NCI-H1694 treated with DMSO at 0.1 percent for 48 hours (cell line): ENCODE measurements at regions not wholly inside any gene's neighbourhood (a gene's known extent, or its start where the extent isn't known, plus 50 kb on each side); places are given as distances from the start of the nearest gene placed in this dataset.
A peak's percentile ranks its signal among the peaks of the same experiment; 100 is the strongest.
"Not testable (repeated sequence)": the region's sequence is repeated elsewhere in the genome, so short reads cannot be mapped to it uniquely, and the experiment has no call there.

ENCODE experiments used
- DNase-seq: peaks from one replicate; lab custom pipeline; 2025; lab: John Stamatoyannopoulos, UW

DNA sequence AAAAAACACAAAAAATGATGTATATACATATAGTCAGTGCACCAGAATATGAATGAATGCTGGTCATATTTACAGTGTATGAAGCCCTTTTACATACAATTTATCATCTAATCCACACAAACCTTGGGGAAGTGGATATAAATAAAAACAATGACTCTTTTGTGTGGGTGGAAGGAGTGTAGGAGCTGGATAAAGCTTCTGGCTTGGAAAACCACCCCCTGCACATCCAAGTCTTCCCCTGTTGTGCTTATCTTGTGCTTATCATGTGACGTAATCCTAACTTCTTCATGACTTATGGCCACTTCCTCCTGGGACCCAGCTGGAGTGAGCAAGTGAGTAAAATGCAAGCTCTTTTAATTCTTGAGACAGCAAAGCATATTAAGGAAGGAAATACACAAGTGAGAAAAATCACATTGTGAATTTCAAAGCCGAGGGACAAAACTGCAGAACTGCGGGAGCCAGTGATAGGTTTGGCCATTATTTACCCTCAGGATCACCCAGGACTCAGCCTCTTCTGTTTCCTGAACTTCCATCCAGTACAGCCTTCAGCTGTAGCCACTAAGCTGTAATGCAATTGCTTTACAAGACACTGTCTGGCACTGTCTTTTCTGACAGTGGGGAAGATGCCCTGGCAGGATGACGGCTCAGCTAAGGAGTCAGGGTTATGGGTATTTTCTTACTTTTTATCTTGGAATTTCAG lies 104.0 kb upstream of the PPM1J start:
- no peak for DNase-seq

- no peak for DNase-seq
These were observed 102.6 kb upstream of the PPM1J start for GRCh38 chr1:112817555-112818373.

DNA sequence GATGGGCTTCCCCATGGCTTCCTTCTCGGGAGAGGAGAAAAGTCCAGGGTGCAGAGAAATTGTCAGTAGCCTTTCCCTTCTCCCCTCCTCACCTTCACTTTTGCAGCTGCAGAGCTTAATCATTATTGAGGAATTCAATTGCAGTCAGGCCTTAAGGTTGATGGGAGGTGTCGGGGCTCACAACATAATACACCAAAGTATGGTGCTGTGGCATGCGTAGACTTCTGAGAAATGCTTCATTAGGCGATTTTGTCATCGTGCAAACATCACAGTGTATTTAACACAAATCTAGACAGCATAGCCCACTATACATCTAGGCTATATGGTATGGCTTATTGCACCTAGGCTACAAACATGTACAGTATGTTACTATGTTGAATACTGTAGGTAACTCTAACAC lies 100.2 kb upstream of the PPM1J start:
- DNase-seq, result no peak

DNA sequence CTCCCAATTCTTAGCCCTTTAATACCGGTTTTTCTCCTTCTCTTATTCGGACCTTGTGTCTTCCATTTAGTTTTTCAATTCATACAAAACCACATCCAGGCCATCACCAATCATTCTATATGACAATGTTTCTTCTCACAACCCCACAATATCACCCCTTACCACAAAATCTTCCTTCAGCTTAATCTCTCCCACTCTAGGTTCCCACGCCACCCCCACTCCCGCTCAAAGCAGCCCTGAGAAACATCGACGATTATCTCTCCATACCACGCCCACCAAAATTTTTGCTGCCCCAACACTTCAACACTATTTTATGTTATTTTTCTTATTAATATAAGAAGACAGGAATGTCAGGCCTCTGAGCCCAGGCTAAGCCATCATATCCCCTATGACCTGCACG lies 99.5 kb upstream of the PPM1J start:
- not testable (repeated sequence) for DNase-seq

DNA sequence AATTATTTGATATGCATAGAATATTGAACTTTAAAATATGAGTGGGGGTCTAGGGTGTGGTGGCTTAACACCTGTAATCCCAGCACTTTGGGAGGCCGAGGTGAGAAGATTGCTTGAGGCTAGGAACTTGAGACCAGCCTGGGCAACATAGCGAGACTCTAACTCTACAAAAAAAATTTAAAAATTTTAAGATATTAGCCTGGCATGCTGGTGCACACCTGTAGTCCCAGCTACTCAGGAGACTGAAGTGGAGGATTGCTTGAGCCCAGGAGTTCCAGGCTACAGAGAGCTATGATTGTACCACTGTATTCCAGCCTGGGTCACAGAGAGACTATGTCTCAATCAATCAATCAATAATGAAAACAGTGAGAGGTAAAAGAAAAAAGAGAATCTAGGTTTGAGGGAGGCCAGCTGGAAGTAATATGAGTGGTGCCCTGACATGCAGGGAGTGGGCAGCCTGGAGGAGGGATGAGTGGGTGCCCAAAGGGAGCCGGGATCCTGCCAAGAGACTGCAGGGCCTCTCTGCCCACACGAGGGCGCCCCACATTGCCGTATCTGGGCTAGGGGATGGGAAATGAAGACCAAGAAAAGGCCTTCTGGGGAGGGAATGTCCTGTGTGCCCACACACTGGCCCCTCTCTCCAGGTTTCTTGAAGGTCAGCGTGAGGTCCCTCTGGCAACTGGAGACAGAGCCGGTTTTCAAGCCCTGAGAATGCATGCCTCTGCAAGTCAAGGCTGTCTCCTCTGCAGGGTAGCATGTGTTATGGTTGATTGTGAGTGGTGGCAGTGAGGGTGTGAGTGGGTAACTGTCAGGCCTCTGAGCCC lies 93.9 kb upstream of the PPM1J start:
- peak; percentile 24 for DNase-seq

DNA sequence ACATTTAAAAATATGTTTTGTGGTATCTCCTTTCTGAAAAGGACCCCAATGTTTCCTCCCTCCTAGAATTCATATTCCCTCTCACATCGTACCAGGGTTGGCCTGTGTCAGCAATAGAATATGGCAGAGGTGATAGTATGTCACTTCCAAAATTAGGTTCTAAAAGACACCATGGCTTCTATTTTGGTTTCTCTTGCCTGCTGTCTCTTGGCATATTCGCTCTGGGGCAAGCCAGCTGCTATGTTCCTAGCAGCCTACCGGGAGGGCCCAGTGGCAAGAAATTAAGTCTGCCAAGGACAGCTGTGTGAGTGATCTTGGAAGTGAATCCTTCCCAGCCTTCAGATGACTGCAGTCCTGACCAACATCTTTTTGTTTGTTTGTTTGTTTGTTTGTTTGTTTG lies 92.9 kb upstream of the PPM1J start:
- DNase-seq, result no peak

DNA sequence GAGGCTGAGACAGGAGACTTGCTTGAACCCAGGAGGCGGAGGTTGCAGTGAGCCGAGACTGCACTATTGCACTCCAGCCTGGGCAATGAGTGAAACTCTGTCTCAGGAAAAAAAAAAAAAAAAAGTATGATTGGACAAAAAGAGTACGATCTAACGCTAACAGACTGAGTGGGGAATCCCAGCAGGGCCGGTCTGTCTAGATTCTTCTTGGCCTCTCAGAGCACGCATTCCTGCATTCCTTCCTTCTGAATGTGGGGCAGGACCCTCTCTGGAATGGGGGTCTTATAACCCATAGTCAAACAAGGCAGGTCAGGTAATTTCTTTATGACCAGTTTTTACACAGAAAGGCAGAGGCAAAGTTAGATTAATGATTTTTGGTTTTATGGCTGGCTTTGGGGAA lies 92.0 kb upstream of the PPM1J start:
- DNase-seq, result no peak

DNA sequence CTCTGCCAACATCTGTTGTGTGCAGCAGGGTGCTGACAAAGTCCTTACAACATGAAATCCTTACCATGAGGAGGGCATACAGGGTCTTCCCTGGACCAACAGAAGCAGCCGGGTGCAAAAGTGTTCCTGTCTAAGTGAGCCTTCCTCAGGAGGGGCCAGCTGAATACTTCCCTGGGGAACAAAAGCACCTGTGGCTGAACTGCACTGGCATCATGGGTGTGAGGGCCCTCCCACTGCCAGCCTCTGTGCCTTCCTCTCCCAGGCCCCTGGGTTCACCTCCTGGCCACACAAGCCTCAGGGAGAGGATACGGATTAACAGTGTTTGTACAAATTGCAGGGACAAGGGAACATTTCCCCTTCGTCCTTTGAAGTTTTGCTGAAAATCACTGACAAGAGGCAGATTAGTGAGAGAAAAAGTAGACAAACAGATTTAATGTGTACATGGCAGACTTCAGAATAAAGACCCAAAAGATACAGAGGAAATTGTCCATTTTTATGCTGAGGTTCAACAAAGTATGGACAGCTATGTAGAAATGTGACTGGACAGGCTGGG lies 91.0 kb upstream of the PPM1J start:
- DNase-seq, result no peak

DNA sequence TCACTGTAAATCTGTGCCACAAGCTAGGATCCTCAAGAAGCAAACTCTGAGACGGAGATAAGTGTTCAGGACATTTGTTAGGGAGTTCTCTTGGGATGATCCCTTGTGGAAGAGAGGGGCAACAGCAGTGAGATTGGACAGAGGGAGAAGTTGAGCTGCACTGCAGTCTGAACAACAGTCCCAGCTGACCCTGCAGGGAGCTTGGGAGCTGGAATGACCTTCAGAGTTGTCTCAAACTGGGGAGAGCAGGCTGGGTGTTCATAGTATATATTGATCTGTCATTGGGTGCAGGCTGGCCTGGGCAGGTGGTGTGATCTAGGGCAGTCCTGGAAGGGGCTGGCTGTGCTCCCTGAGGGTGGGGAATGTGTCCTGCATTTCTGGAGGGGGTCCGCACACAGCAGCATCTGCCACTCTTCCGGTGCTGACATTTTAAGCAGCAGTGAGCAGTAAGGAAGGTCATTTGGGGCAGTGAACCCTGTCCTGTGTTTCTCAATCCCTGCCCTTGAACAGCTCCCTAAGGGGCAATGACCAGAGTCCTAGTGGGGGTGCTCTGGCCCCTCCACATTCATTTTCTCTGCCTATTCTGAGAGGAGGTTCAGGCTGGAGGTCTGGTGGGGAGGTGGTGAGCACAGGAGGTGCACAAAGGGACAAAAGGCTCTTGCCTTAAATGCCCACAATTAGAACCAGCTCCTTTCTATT lies 90.2 kb upstream of the PPM1J start:
- no peak for DNase-seq

- peak; percentile 27 for DNase-seq
These were observed 89.0 kb upstream of the PPM1J start for GRCh38 chr1:112803906-112804762.

DNA sequence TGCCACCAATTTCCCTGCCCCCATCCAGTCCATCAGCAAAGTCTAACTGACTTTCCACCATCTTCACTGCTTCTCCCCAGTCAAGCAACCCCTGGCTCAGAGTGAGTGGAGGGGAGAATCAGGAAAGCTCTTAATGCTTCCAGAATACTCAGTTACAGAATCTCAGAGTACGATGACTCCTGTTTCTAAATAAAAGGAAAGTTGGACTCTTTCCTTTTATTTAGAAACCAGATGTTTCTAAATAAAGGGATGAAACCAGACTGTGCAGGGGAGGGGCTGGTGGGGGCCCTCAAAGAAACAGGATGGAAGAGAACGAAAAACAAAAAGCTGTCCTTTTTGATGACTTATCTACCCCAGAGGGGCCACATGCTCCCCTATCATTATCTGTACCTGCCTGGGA lies 85.2 kb upstream of the PPM1J start:
- no peak for DNase-seq

GRCh38 chr1:112798292-112798691 lies 83.2 kb upstream of the PPM1J start:
- DNase-seq, result peak; percentile 16

- DNase-seq, result no peak
These were observed 82.1 kb upstream of the PPM1J start for GRCh38 chr1:112797224-112797623.

- no peak for DNase-seq
These were observed 79.6 kb upstream of the PPM1J start for GRCh38 chr1:112794654-112795239.

DNA sequence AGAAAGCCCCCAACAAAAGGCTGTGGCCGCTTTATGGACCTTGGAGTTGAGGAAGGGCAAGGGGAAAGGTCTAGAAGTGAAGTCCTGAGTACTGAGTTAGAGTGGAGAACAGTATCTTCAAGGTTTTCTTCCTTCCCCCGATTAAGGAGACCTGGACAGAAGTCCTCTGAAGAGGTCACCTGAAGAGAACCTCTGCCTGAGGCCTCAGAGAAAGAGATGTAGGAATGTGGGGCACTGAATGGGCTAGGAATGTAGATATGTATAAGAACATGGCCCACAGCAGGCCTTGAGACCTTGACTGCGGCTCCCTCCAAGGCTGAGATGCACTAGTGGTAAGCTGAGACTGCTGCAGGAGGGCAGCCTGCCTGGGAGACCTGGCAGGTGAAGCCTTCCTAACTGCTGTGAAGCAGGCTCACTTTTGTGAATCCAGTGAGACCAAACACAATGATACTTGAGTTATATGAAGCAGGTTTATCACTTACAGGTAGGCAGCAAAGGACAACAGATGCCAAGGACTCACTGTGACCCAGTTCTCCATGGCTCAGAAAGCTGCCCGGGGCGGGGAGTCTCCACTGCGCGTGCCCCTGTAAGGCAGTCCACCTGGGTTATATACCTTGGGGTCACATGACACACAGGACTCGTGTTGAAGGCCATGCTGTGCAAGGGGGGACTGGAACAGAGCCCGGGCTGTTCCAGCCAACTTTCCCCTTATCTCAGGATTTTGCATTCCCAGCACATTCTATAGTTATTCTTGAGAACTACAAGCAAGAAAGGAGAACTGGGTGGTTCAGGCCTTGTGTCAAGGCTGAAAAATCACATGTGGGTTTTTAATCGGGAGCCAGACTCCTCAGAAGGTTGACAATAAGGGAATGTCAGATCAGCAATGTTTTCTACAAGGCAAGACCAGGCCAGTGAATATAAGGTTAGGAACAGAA lies 78.8 kb upstream of the PPM1J start:
- no peak for DNase-seq

DNA sequence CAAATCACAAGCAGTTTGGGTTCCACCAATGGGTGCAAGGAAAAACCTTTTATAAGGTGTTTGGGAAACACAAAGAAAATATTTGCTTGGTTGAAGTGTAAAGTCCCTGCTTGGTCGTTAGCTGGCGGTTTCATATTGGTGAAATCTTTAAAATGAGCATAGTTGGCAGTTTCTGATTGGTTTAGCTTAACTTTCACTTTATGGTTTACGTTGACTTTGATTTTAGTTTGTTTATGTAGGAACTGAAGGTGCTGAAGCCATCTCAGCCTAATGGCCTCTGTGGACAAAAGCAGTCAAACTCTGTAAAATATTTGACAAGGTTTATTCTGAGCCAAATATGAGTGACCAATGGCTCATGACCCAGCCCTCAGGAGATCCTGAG lies 76.6 kb upstream of the PPM1J start:
- no peak for DNase-seq

- no peak for DNase-seq
These were observed 76.0 kb upstream of the PPM1J start for GRCh38 chr1:112790920-112791722.

DNA sequence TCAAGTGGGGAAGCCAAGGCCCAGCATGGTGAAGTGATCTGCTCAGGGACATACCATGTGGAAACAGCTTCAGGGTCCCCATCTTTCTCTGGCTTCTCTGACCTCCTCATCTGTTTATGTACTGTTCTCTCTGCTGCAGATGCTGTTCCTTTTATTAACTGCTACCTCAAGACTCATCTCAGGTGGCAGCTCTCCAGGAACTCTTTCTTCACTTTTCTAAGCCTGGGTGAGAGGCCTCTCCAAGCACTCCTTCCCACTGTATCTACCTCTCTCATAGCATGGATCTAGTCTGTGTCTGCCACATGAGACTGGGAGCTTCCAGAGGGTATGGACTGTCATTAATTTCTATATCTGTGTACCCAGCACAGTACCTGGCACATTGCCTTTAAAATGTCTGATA lies 73.4 kb upstream of the PPM1J start:
- DNase-seq, result no peak

- no peak for DNase-seq
These were observed 72.9 kb upstream of the PPM1J start for GRCh38 chr1:112788054-112788453.
